Lung microvascular endothelial cell (primary cell): ENCODE measurements at regions not wholly inside any gene's neighbourhood (a gene's known extent, or its start where the extent isn't known, plus 50 kb on each side); places are given as distances from the start of the nearest gene placed in this dataset.
"Not testable (repeated sequence)": the region's sequence is repeated elsewhere in the genome, so short reads cannot be mapped to it uniquely, and the experiment has no call there.

Experiments
- DNase-seq, 2 donors: peaks; one replicate each; pipeline versions ENCODE4 v3.0.0 to v3.0.0-alpha.2; 2010; ENCODE audit warnings: low read depth in 2 of 2

GRCh38 chr7:94706996-94707740, 51.2 kb upstream of the SGCE start:
- DNase-seq = no peak

GRCh38 chr7:94710256-94710655, 54.3 kb upstream of the SGCE start:
- no peak for DNase-seq

DNA sequence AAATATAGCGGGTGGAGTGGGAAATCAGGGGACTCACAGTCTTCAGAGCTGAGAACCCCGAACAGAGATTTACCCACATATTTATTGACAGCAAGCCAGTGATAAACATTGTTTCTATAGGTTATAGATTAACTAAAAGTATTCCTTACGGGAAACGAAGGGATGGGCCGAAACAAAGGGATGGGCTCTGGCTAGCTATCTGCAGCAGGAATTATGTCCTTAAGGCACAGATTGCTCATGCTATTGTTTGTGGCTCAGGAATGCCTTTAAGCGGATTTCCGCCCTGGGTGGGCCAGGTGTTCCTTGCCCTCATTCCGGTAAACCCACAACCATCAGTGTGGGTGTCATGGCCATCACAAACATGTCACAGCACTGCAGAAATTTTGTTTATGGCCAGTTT, 66.4 kb upstream of the SGCE start:
- not testable (repeated sequence) for DNase-seq

DNA sequence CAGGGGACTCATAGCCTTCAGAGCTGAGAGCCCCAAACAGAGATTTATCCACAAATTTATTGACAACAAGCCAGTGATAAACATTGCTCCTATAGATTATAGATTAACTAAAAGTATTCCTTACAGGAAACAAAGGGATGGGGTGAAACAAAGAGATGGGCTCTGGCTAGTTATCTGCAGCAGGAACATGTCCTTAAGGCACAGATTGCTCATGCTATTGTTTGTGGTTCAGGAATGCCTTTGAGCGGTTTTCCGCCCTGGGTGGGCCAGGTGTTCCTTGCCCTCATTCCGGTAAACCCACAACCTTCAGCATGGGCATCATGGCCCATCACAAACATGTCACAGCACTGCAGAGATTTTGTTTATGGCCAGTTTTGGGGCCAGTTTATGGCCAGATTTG, 73.0 kb upstream of the SGCE start:
- DNase-seq = not testable (repeated sequence)

DNA sequence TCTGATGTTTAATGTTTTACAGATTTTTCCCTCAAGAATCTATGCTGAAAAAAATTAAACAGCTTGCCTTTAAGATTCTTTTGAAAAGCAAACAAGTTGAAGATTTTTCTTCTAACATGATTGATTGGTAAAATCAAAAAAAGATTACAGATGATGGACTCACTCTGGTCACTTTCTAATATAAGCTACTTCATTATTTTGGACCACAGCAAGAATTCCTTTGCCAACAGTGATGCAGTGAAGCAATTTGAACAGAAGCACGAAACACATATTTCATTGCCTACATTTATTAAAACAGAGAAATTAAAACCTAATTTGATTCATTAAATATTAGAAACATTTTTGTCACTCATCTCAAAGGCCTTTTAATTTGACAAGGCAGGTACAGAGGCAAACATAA, 82.1 kb upstream of the SGCE start:
- no peak for DNase-seq

GRCh38 chr7:94739180-94739579, 83.2 kb upstream of the SGCE start:
- DNase-seq = no peak

- no peak for DNase-seq
Measured at GRCh38 chr7:94740509-94740908, 84.6 kb upstream of the SGCE start.

GRCh38 chr7:94741179-94741578, 85.2 kb upstream of the SGCE start:
- peak in 1 of 2 donors; percentile 44 for DNase-seq

DNA sequence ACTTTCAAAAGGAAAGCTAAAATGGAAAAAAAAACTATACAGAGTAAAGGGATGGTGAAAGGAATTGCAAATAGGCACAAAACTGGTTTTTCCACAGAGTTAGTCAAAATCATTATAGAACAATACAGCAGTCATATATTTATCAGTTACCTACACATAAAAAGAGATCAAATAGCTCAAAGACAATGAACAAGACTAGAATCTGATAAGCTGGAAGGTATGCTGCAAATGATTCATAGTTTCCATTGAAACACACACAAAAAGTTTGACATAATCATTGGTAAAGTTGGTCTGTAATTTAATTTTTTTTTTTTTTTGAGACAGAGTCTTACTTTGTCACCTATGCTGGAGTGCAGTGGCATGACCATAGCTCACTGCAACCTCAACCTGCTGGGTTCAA, 92.4 kb upstream of the SGCE start:
- DNase-seq = no peak

DNA sequence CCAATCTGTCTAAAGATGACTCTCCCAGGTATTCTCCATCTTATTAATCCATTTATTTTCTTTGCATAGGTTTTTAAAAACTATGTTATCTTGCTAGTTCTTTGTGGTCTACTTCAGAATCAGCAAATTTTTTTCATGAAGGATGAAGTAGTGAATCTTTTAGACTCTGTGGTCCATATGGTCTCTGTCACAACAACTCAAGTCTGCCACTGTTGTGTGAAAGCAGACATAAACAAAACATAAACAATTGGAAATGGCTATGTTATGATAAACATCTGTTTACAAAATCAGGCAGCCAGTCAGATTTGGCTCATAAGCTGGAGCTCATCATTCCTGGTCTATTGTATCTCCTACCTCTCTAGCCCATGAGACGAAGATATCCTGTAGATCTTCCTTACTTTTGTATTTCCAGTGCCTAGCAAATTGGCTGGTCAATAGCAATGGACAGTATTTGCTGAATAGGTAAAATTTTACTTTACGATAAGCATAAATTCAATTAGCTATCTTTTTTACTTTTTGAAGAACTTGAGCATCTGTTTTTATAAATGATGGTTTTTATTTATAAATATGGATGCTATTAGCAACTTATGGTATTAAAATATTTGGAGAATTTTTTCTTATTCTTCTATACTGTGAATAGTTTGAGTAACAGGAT, 104.6 kb upstream of the SGCE start:
- DNase-seq = no peak

- peak in 1 of 2 donors; percentile 4 for DNase-seq
Measured at GRCh38 chr7:94761451-94761850, 105.5 kb upstream of the SGCE start.

GRCh38 chr7:94763268-94763667, 107.3 kb upstream of the SGCE start:
- DNase-seq = peak in 1 of 2 donors; percentile 43

DNA sequence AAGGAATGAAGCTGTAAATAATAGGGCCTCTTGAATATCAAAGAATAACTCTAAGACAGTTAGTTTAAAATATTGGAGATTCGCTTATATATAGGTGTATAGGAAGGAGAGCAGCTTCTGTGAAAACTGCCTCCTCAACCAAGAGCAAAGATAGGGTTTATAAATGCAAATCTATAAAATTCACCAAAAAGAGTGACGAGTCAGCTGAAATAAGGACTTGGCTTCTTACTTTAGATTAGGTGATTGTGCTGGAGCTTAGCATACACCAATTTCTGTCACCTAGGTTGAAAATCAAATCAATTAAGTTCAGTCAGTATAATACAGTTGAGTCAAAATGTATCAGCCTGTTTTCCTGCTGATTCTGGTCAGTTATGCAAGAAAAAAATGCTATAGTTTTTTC, 113.8 kb upstream of the SGCE start:
- no peak for DNase-seq

DNA sequence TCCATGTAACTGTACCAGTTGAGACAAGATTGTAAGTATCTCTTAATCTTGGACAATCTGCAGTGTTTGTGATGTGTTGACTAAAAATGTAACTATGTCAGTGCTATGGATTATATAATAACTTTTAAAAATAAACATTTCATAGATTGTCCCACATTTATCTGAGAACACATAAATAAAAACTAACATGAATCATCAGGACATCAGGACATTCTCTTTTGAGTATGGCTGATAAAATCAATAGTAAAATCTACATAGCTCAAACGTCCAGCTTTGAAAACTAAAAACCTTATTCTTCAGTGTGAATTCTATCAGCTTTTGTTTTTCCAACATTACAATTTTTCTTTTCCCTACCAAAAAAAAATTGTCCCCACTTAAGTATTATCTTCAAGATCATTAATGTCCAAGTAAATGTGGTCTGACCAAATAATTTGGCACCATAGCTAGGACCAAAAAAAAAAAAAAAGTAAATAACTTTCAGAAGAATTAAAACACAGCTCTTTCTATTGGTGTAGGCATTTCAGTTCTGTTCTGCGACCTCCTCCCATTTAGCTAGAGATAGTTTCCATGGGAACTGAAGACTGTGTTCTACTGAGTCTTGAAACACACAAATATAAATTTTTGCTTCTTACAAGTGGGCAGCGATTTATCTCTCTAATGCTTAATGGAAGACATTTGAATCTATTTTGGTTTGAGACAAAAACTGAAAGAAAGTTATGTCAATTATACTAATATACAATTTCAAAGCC, 123.0 kb upstream of the SGCE start:
- DNase-seq = no peak

DNA sequence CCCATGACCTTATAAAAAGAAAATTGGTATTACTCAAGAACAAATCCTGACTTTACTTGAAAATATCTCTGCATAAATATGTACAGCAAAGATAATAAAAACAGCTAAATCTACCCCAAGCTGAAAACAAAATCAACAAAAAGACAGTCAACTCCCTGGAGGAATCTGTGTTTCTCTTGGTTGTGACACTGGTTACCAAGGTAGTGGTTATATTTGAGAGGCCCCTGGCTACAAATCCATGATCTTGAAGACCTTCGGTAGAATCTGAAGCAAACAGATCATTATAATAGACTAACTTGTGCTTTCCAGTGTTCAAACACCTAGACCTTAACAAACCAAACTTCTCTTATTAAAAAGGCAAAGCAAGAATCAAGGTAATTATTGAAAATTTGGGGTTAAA, 123.9 kb upstream of the SGCE start:
- no peak for DNase-seq

DNA sequence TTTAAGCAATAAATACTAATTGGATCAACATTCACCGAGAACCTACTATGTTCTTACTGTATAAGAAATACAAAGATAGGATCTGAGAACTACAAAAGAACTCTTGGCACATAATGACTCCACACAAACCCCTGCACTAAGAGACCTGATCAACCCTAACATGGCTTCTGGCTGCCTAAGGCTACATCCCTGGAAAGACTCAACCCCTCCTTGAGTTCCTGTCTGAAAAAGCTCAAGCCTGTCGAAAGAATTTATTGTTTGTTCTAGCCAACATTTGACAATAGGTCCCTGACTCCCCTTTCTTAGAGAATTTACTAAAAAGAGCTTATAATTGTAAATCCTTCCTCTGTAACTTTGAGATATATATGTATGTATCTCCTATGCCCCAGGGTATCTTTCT, 125.3 kb upstream of the SGCE start:
- DNase-seq = no peak

- DNase-seq = no peak
Measured at GRCh38 chr7:94782777-94783176, 124.6 kb upstream of the PPP1R9A start.

DNA sequence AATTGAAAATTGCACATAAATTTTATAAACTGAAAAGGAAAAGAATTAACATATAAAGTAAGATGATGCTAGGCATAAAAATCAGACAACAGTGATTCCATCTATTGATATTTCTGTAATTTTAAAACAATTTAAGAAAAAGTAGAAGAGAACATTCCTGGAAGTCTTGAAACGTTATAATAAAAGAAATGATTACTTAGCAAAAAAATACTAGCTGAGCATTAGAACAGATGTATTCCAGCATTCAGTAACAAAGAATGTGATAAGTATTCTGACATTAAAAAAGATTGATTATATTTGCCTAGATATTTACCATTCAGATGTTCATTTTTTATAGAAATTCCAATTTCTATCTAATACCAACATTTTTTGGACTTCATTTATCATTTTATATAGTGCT, 120.1 kb upstream of the PPP1R9A start:
- DNase-seq = no peak

DNA sequence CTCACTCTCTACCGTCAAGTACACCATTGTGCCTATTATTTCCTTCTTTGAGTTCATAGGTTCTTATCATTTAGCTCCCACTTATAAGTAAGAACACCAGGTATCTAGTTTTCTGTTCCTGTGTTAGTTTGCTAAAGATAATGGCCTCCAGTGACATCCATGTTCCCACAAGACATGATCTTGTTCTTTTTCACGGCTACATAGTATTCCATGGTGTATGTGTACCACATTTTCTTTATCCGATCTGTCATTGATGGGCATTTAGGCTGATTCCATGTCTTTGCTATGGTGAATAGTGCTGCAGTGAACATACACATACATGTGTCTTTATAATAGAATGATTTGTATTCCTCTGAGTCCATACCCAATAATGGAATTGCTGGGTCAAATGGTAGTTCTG, 119.0 kb upstream of the PPP1R9A start:
- DNase-seq = not testable (repeated sequence)

DNA sequence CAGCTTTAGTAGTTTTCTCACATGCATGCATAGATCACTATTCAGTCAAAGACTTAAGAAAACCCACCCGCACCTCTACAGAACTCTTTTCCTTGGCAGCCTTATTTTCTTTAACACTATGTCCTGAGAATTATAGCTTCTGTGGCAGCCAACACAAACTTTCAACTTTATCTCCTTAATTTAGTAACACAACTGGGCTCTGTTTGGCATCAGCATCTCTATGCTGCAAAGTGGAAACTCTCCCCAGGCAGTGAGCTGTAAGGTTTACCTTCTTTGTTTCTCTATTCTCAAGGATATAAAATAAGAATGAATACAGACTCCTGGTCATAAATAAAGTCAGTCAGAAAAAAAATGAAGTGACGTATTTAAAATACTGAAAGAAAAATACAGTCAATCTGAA, 115.2 kb upstream of the PPP1R9A start:
- no peak for DNase-seq

- DNase-seq = not testable (repeated sequence)
Measured at GRCh38 chr7:94797404-94797803, 110.0 kb upstream of the PPP1R9A start.

DNA sequence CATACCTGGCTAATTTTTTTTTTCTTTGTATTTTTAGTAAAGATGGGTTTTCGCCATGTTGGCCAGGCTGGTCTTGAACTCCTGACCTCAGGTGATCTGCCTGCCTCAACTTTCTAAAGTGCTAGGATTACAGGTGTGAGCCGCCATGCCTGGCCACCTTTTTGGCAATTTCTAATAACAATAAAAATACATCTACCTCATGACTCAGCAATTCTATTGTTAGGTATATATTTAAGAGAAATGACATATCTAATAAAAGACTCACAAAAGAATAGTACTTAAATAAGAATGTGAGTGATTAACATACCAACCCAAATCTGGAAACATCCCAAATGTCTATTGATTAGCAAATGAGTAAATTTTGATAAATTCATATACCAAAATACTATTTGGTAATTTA, 103.6 kb upstream of the PPP1R9A start:
- no peak for DNase-seq

DNA sequence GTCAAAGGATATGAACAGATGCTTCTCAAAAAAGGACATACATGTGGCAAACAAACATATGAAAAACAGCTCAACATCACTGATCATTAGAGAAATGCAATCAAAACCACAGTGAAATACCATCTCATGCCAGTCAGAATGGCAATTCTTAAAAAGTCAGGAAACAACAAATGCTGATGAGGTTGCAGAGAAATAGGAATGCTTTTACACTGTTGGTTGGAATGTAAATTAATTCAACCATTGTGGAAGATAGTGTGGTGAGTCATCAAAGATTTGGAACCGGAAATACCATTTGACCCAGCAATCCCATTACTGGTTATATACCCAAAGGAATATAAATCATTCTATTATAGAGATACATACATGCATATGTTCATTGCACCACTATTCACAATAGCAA, 98.7 kb upstream of the PPP1R9A start:
- DNase-seq = not testable (repeated sequence)
